WTC11 (cell line): ENCODE measurements at regions not wholly inside any gene's neighbourhood (a gene's known extent, or its start where the extent isn't known, plus 50 kb on each side); places are given as distances from the start of the nearest gene placed in this dataset.

Experiments used
- ATAC-seq: fragments of 200-7000 bp; cut with Tn5 transposase; 2 replicates; pipeline ENCODE4 v1.10.0; 2021; ENCODE audit warnings: mild to moderate bottlenecking, moderate library complexity
- CTCF ChIA-PET: fragments of 300-600 bp; sonication (Branson Sonifier 250); formaldehyde crosslinking; loops from one replicate; lab custom pipeline; 2021; ENCODE audit warnings: antibody characterized with exemption; lab: Charles Lee
- POLR2A ChIA-PET: fragments of 350-600 bp; sonication (Branson Sonifier 250); formaldehyde crosslinking; loops from one replicate; lab custom pipeline; 2021; ENCODE audit warnings: antibody characterized with exemption; lab: Charles Lee
- DNase-seq: peaks from one replicate; pipeline ENCODE4 v3.0.0; 2021; ENCODE audit warnings: low spot score
- H3K27ac Mint-ChIP-seq: 2 replicates; pipeline ENCODE4 v1.8.0; 2021; ENCODE audit warnings: mixed read lengths
- H3K27me3 Mint-ChIP-seq: 2 replicates; pipeline ENCODE4 v1.8.0; 2021; ENCODE audit warnings: low read depth, mild to moderate bottlenecking, moderate library complexity, mixed read lengths
- H3K36me3 Mint-ChIP-seq: 2 replicates; pipeline ENCODE4 v1.8.0; 2021; ENCODE audit warnings: mixed read lengths
- H3K4me1 Mint-ChIP-seq: 2 replicates; pipeline ENCODE4 v1.8.0; 2022; ENCODE audit warnings: mixed read lengths
- H3K4me3 Mint-ChIP-seq: 2 replicates; pipeline ENCODE4 v1.8.0; 2021; ENCODE audit warnings: mild to moderate bottlenecking, moderate library complexity, mixed read lengths
- H3K9me3 Mint-ChIP-seq: 2 replicates; pipeline ENCODE4 v1.8.0; 2021; ENCODE audit warnings: mixed read lengths
- FOXJ3 ChIP-seq: sonication (generic); formaldehyde crosslinking; IDR thresholded peaks from 2 replicates; pipeline ENCODE4 v1.9.0; 2021; ENCODE audit warnings: missing genetic modification reagents, mild to moderate bottlenecking, borderline replicate concordance
- GABPB1 ChIP-seq: sonication (generic); formaldehyde crosslinking; IDR thresholded peaks from 2 replicates; pipeline ENCODE4 v1.8.1; 2023; ENCODE audit warnings: mild to moderate bottlenecking, missing genetic modification reagents
- HMGA2 ChIP-seq: fragments of 250-450 bp; sonication (Bioruptor Pico); IDR thresholded peaks from 2 replicates; pipeline ENCODE4 v1.4.0; 2021; ENCODE audit warnings: mild to moderate bottlenecking, moderate library complexity
- IRF2 ChIP-seq: sonication (generic); formaldehyde crosslinking; IDR thresholded peaks from 2 replicates; pipeline ENCODE4 v1.8.0; 2022; ENCODE audit warnings: low read depth, missing genetic modification reagents, borderline replicate concordance
- JAZF1 ChIP-seq: fragments of 250-450 bp; sonication (Bioruptor Pico); IDR thresholded peaks from 2 replicates; pipeline ENCODE4 v1.9.0; 2021; ENCODE audit warnings: moderate library complexity, mild to moderate bottlenecking, inconsistent platforms
- NFATC4 ChIP-seq: fragments of 250-450 bp; sonication (Bioruptor Pico); IDR thresholded peaks from 2 replicates; pipeline ENCODE4 v1.9.0; 2021; ENCODE audit warnings: mild to moderate bottlenecking
- NFE2L1 ChIP-seq: sonication (generic); formaldehyde crosslinking; IDR thresholded peaks from 2 replicates; pipeline ENCODE4 v1.8.1; 2023; ENCODE audit warnings: missing genetic modification reagents
- NFYB ChIP-seq: sonication (generic); formaldehyde crosslinking; conservative IDR thresholded peaks from 2 replicates; pipeline ENCODE4 v1.8.0; 2022; ENCODE audit warnings: low read depth, missing genetic modification reagents
- NR3C1 ChIP-seq: sonication (generic); formaldehyde crosslinking; conservative IDR thresholded peaks from 2 replicates; pipeline ENCODE4 v1.8.1; 2023; ENCODE audit warnings: low read depth, mild to moderate bottlenecking, missing genetic modification reagents
- SMAD3 ChIP-seq: sonication (generic); formaldehyde crosslinking; IDR thresholded peaks from 2 replicates; pipeline ENCODE4 v1.8.0; 2022; ENCODE audit warnings: missing genetic modification reagents, mild to moderate bottlenecking, borderline replicate concordance
- SOX15 ChIP-seq: fragments of 250-450 bp; sonication (Bioruptor Pico); IDR thresholded peaks from 2 replicates; pipeline ENCODE4 v1.9.0; 2021; ENCODE audit warnings: mild to moderate bottlenecking
- TP53 ChIP-seq: sonication (generic); formaldehyde crosslinking; IDR thresholded peaks from 2 replicates; pipeline ENCODE4 v1.8.1; 2023; ENCODE audit warnings: mild to moderate bottlenecking, missing genetic modification reagents
- ZNF121 ChIP-seq: sonication (generic); formaldehyde crosslinking; IDR thresholded peaks from 2 replicates; pipeline ENCODE4 v1.8.0; 2023; ENCODE audit warnings: missing genetic modification reagents
- ZNF219 ChIP-seq: sonication (generic); formaldehyde crosslinking; IDR thresholded peaks from 2 replicates; pipeline ENCODE4 v1.8.0; 2023; ENCODE audit warnings: missing genetic modification reagents, mild to moderate bottlenecking, borderline replicate concordance
- ZNF232 ChIP-seq: sonication (generic); formaldehyde crosslinking; IDR thresholded peaks from 2 replicates; pipeline ENCODE4 v1.8.0; 2022; ENCODE audit warnings: mild to moderate bottlenecking, missing genetic modification reagents
- ZNF671 ChIP-seq: fragments of 250-450 bp; sonication (Bioruptor Pico); IDR thresholded peaks from 2 replicates; pipeline ENCODE4 v1.8.0; 2021; ENCODE audit warnings: mild to moderate bottlenecking
- TF ChIP-seq, protein P1 (sequence below): sonication (generic); formaldehyde crosslinking; IDR thresholded peaks from 2 replicates; pipeline ENCODE4 v1.8.1; 2023; ENCODE audit warnings: mild to moderate bottlenecking, missing genetic modification reagents, borderline replicate concordance
- TF ChIP-seq, protein P2 (sequence below): sonication (generic); formaldehyde crosslinking; IDR thresholded peaks from 2 replicates; pipeline ENCODE4 v1.8.1; 2022; ENCODE audit warnings: low read depth, mild to moderate bottlenecking, moderate library complexity, missing genetic modification reagents, borderline replicate concordance
- TF ChIP-seq, protein P3 (sequence below): fragments of 250-450 bp; sonication (Bioruptor Pico); IDR thresholded peaks from 2 replicates; pipeline ENCODE4 v1.9.0; 2021; ENCODE audit warnings: mild to moderate bottlenecking
- TF ChIP-seq, protein P4 (sequence below): fragments of 250-450 bp; sonication (Bioruptor Pico); IDR thresholded peaks from 2 replicates; pipeline ENCODE4 v2.1.2; 2022; ENCODE audit warnings: mild to moderate bottlenecking, moderate library complexity

DNA sequence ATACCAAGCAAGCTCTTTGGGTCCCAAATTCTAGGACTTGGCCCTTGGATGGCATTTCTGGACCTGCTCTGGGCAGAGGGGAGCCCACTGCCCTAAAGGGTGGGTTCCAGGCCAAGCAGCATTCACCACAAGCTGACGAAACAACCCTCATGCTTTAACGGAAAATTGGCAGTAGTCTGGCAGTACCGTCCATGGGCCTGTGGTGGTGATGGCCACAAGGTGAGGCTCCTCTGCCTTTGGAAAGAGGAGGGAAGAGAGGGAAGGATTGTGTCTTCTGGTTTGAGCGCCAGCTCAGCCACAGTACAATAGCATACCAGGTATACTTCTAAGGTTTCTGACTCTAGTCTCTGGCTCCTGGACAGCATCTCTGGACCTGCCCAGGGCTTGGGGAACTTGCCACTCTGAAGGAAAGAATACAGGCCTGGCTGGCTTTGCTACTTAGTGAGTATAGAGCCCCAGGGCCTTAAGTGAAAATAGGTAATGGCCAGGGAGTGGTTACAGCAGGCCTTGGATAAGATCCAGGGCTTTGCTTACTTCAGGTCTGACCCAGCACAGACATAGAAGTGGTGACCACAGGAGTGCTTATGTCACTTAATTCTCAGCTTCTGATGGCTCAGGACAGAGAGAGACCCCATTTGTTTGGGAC, 595.5 kb downstream of the LMO7 start:
- Mint-ChIP-seq H3K36me3 (no peaks in the 10 kb centered on the region), H3K27ac (no peak overlapping the region), H3K27me3 (no peaks in the 10 kb centered on the region), H3K4me1 (no peaks in the 10 kb centered on the region), H3K9me3 (no peaks in the 10 kb centered on the region), H3K4me3 (no peak overlapping the region)
- DNase-seq, result peak; percentile 11
- CTCF ChIA-PET, result no interaction called here
- no peak for TF ChIP-seq SOX15 (CRISPR knock-in tag)
- no peak for TF ChIP-seq ZNF671
- TF ChIP-seq FOXJ3 (CRISPR knock-in tag), result no peak
- POLR2A ChIA-PET, result no interaction called here
- peak; percentile 57 for ATAC-seq

DNA sequence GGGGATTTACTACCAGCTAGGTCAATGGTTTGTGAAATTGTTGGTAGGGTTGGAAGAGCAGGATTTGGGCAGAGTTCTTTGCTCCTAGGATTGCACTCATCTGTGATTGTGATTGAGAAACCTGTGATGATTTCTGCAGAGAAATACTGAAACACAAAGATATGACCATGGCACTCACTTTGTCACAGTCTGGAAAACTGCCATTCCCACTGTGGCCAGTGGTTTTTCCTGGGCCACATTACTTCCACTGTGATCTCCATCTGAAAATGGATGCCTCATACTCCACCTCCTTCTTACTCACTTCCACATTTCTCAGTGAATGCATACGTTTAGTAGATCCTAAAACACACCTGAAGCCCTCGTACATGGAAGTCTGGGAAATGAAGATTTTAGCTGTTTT, 593.2 kb downstream of the LMO7 start:
- ATAC-seq (no peak), DNase-seq (no peak)
- H3K27me3 Mint-ChIP-seq, result no peaks in the 10 kb centered on the region
- POLR2A ChIA-PET, result no interaction called here
- no peak overlapping the region for H3K27ac Mint-ChIP-seq
- H3K36me3 Mint-ChIP-seq, result no peaks in the 10 kb centered on the region
- CTCF ChIA-PET, result no interaction called here
- TF ChIP-seq TP53 (CRISPR knock-in tag) (no peak), ZNF232 (CRISPR knock-in tag) (no peak), NFATC4 (CRISPR knock-in tag) (no peak), HMGA2 (CRISPR knock-in tag) (no peak), ZNF219 (no peak), IRF2 (CRISPR knock-in tag) (no peak), JAZF1 (no peak), FOXJ3 (CRISPR knock-in tag) (no peak), NR3C1 (no peak), GABPB1 (CRISPR knock-in tag) (no peak), SMAD3 (CRISPR knock-in tag) (no peak), ZNF121 (CRISPR knock-in tag) (no peak), NFYB (CRISPR knock-in tag) (no peak), NFE2L1 (CRISPR knock-in tag) (no peak)
- TF ChIP-seq, protein P1, sequence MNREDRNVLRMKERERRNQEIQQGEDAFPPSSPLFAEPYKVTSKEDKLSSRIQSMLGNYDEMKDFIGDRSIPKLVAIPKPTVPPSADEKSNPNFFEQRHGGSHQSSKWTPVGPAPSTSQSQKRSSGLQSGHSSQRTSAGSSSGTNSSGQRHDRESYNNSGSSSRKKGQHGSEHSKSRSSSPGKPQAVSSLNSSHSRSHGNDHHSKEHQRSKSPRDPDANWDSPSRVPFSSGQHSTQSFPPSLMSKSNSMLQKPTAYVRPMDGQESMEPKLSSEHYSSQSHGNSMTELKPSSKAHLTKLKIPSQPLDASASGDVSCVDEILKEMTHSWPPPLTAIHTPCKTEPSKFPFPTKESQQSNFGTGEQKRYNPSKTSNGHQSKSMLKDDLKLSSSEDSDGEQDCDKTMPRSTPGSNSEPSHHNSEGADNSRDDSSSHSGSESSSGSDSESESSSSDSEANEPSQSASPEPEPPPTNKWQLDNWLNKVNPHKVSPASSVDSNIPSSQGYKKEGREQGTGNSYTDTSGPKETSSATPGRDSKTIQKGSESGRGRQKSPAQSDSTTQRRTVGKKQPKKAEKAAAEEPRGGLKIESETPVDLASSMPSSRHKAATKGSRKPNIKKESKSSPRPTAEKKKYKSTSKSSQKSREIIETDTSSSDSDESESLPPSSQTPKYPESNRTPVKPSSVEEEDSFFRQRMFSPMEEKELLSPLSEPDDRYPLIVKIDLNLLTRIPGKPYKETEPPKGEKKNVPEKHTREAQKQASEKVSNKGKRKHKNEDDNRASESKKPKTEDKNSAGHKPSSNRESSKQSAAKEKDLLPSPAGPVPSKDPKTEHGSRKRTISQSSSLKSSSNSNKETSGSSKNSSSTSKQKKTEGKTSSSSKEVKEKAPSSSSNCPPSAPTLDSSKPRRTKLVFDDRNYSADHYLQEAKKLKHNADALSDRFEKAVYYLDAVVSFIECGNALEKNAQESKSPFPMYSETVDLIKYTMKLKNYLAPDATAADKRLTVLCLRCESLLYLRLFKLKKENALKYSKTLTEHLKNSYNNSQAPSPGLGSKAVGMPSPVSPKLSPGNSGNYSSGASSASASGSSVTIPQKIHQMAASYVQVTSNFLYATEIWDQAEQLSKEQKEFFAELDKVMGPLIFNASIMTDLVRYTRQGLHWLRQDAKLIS (CRISPR knock-in tag), result no peak
- TF ChIP-seq, protein P2, sequence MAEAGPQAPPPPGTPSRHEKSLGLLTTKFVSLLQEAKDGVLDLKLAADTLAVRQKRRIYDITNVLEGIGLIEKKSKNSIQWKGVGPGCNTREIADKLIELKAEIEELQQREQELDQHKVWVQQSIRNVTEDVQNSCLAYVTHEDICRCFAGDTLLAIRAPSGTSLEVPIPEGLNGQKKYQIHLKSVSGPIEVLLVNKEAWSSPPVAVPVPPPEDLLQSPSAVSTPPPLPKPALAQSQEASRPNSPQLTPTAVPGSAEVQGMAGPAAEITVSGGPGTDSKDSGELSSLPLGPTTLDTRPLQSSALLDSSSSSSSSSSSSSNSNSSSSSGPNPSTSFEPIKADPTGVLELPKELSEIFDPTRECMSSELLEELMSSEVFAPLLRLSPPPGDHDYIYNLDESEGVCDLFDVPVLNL, result no peak
- TF ChIP-seq, protein P3, sequence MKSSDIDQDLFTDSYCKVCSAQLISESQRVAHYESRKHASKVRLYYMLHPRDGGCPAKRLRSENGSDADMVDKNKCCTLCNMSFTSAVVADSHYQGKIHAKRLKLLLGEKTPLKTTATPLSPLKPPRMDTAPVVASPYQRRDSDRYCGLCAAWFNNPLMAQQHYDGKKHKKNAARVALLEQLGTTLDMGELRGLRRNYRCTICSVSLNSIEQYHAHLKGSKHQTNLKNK (CRISPR knock-in tag), result no peak
- TF ChIP-seq, protein P4, sequence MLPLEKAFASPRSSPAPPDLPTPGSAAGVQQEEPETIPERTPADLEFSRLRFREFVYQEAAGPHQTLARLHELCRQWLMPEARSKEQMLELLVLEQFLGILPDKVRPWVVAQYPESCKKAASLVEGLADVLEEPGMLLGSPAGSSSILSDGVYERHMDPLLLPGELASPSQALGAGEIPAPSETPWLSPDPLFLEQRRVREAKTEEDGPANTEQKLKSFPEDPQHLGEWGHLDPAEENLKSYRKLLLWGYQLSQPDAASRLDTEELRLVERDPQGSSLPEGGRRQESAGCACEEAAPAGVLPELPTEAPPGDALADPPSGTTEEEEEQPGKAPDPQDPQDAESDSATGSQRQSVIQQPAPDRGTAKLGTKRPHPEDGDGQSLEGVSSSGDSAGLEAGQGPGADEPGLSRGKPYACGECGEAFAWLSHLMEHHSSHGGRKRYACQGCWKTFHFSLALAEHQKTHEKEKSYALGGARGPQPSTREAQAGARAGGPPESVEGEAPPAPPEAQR (CRISPR knock-in tag), result no peak
- H3K4me3 Mint-ChIP-seq, result no peak overlapping the region
- H3K9me3 Mint-ChIP-seq, result no peaks in the 10 kb centered on the region
- H3K4me1 Mint-ChIP-seq, result no peaks in the 10 kb centered on the region
